NCI-H2196 treated with DMSO at 0.1 percent for 48 hours (cell line): ENCODE measurements at regions not wholly inside any gene's neighbourhood (a gene's known extent, or its start where the extent isn't known, plus 50 kb on each side); places are given as distances from the start of the nearest gene placed in this dataset.

Source experiments
- DNase-seq: peaks from one replicate; lab custom pipeline; 2025; ENCODE audit not compliant: unreplicated experiment; lab: John Stamatoyannopoulos, UW

- no peak for DNase-seq
Observed at GRCh38 chrX:30156880-30157560, 58.3 kb upstream of the MAGEB2 start.

- no peak for DNase-seq
Observed at GRCh38 chrX:30161043-30161442, 54.3 kb upstream of the MAGEB2 start.
